H1 (cell line): ENCODE measurements at regions not wholly inside any gene's neighbourhood (a gene's known extent, or its start where the extent isn't known, plus 50 kb on each side); places are given as distances from the start of the nearest gene placed in this dataset.

Experiments
- CTCF ChIA-PET: fragments of 300-600 bp; sonication (Branson Sonifier 250); formaldehyde crosslinking; loops from one replicate; lab custom pipeline; 2021; ENCODE audit not compliant: partially characterized antibody; lab: Charles Lee
- POLR2A ChIA-PET: fragments of 300-600 bp; sonication (Branson Sonifier 250); formaldehyde crosslinking; loops from one replicate; lab custom pipeline; 2021; ENCODE audit warnings: inconsistent platforms; ENCODE audit not compliant: partially characterized antibody; lab: Charles Lee
- DNase-seq, 2 experiments: peaks; one replicate each; pipeline versions ENCODE4 v3.0.0 to v3.0.0-alpha.2; 2010 to 2022; ENCODE audit warnings: low spot score in 2 of 2, low read depth in 1 of 2, mixed read lengths in 1 of 2
- FAIRE-seq: peaks from 2 replicates; lab custom pipeline; 2011; peaks lifted over from hg19 to GRCh38; lab: Jason Lieb, UNC
- H2AFZ ChIP-seq: 2 replicates; pipeline ENCODE4 v1.8.1; 2012; ENCODE audit warnings: low read length, inconsistent platforms
- H2AK5ac ChIP-seq: 2 replicates; pipeline ENCODE4 v1.6.1; 2013; ENCODE audit warnings: low read depth, low read length
- H2BK120ac ChIP-seq: replicated peaks from 2 replicates; pipeline ENCODE3; 2013; ENCODE audit warnings: low read depth, low read length, inconsistent platforms
- H2BK12ac ChIP-seq: 2 replicates; pipeline ENCODE4 v1.6.1; 2013; ENCODE audit warnings: low read depth, low read length
- H2BK15ac ChIP-seq: 2 replicates; pipeline ENCODE4 v1.6.1; 2013; ENCODE audit warnings: low read length
- H2BK20ac ChIP-seq: 2 replicates; pipeline ENCODE4 v1.6.1; 2013; ENCODE audit warnings: low read length
- H2BK5ac ChIP-seq: 2 replicates; pipeline ENCODE4 v1.6.1; 2013; ENCODE audit warnings: low read depth, low read length
- H3K14ac ChIP-seq: 2 replicates; pipeline ENCODE4 v1.6.1; 2013; ENCODE audit warnings: inconsistent platforms; ENCODE audit not compliant: insufficient read length
- H3K18ac ChIP-seq: 2 replicates; pipeline ENCODE4 v1.6.1; 2013; ENCODE audit warnings: low read length; ENCODE audit errors: extremely low read depth
- H3K23ac ChIP-seq: 2 replicates; pipeline ENCODE4 v1.6.1; 2013; ENCODE audit warnings: inconsistent platforms; ENCODE audit not compliant: insufficient read length
- H3K23me2 ChIP-seq: 2 replicates; pipeline ENCODE4 v1.6.1; 2013; ENCODE audit warnings: low read depth, low read length
- H3K27ac ChIP-seq: 2 replicates; pipeline ENCODE4 v1.6.1; 2011; ENCODE audit warnings: low read depth, low read length, inconsistent platforms
- H3K27me3 ChIP-seq, 4 experiments: replicated peaks in 1 of 4; 1 replicate in 1 of 4; 2 replicates in 3 of 4; pipeline versions ENCODE4 v1.6.1 to v1.8.1; 2011 to 2013; ENCODE audit warnings: low read length in 3 of 4, mild to moderate bottlenecking in 3 of 4, inconsistent platforms in 2 of 4, mixed read lengths in 2 of 4, moderate library complexity in 1 of 4; ENCODE audit not compliant: control insufficient read depth in 3 of 4, insufficient read depth in 3 of 4; ENCODE audit errors: extremely low read depth in 1 of 4
- H3K36me3 ChIP-seq, 4 experiments: 2 replicates each; pipeline versions ENCODE4 v1.6.1 to v1.8.1; 2011 to 2013; ENCODE audit warnings: mild to moderate bottlenecking in 4 of 4, low read length in 3 of 4, moderate library complexity in 2 of 4, control low read depth in 1 of 4, inconsistent platforms in 1 of 4; ENCODE audit not compliant: insufficient read depth in 4 of 4, control insufficient read depth in 2 of 4
- H3K4ac ChIP-seq: replicated peaks from 2 replicates; pipeline ENCODE3; 2013; ENCODE audit warnings: low read length, low read depth, mixed read lengths, inconsistent platforms; ENCODE audit not compliant: insufficient read length
- H3K4me1 ChIP-seq, 4 experiments: replicated peaks in 1 of 4; 1 replicate in 1 of 4; 2 replicates in 3 of 4; pipeline versions ENCODE4 v1.6.1 to v1.8.1; 2011 to 2013; ENCODE audit warnings: low read length in 3 of 4, inconsistent platforms in 2 of 4, mixed read lengths in 1 of 4; ENCODE audit not compliant: insufficient read depth in 4 of 4, control insufficient read depth in 3 of 4
- H3K4me2 ChIP-seq, 2 experiments: 2 replicates each; pipeline versions ENCODE4 v1.6.1 to v1.8.1; 2011 to 2013; ENCODE audit warnings: low read depth in 2 of 2, low read length in 2 of 2, control low read depth in 1 of 2, inconsistent platforms in 1 of 2, mild to moderate bottlenecking in 1 of 2; ENCODE audit not compliant: insufficient read depth in 1 of 2
- H3K4me3 ChIP-seq, 4 experiments: fragments of 200-600, 300-600 bp in 1 of 4; sonication (generic), shearing (Covaris generic), sonication (Bioruptor Twin) in 1 of 4; 2 replicates each; pipeline versions ENCODE4 v1.5.1 to v1.8.1; 2011 to 2016; ENCODE audit warnings: low read length in 4 of 4, low read depth in 3 of 4, control low read depth in 2 of 4, inconsistent platforms in 2 of 4, mild to moderate bottlenecking in 2 of 4, mixed read lengths in 1 of 4, moderate library complexity in 1 of 4; ENCODE audit not compliant: insufficient read depth in 2 of 4; ENCODE audit errors: extremely low read depth in 1 of 4
- H3K56ac ChIP-seq: replicated peaks from 2 replicates; pipeline ENCODE3; 2013; ENCODE audit warnings: low read depth, mild to moderate bottlenecking, mixed read lengths, low read length, inconsistent platforms; ENCODE audit not compliant: insufficient read length
- H3K79me1 ChIP-seq: 2 replicates; pipeline ENCODE4 v1.6.1; 2013; ENCODE audit warnings: low read depth, low read length, control low read depth
- H3K79me2 ChIP-seq, 2 experiments: 2 replicates each; pipeline versions ENCODE4 v1.6.1 to v1.8.1; 2012 to 2013; ENCODE audit warnings: low read length in 2 of 2, mild to moderate bottlenecking in 2 of 2, inconsistent platforms in 1 of 2; ENCODE audit not compliant: insufficient read depth in 2 of 2, control insufficient read depth in 1 of 2
- H3K9ac ChIP-seq, 4 experiments: replicated peaks in 1 of 4; 1 replicate in 1 of 4; 2 replicates in 3 of 4; pipeline versions ENCODE4 v1.6.1 to v1.8.1; 2011 to 2013; ENCODE audit warnings: low read depth in 3 of 4, low read length in 3 of 4, control low read depth in 2 of 4, mild to moderate bottlenecking in 2 of 4, moderate library complexity in 2 of 4, inconsistent platforms in 1 of 4; ENCODE audit errors: extremely low read depth in 1 of 4
- H3K9me3 ChIP-seq, 2 experiments: 2 replicates each; pipeline versions ENCODE4 v1.6.1 to v1.8.1; 2012 to 2013; ENCODE audit warnings: mild to moderate bottlenecking in 2 of 2, moderate library complexity in 2 of 2, control low read depth in 1 of 2, inconsistent platforms in 1 of 2, low read depth in 1 of 2, low read length in 1 of 2, mixed read lengths in 1 of 2; ENCODE audit not compliant: insufficient read depth in 2 of 2
- H4K20me1 ChIP-seq, 2 experiments: replicated peaks in 1 of 2; 2 replicates each; pipeline versions ENCODE3 to v1.8.1; 2011 to 2013; ENCODE audit warnings: inconsistent platforms in 2 of 2, low read length in 2 of 2, mild to moderate bottlenecking in 1 of 2; ENCODE audit not compliant: insufficient read depth in 2 of 2, control insufficient read depth in 1 of 2
- H4K5ac ChIP-seq: 2 replicates; pipeline ENCODE4 v1.6.1; 2013; ENCODE audit warnings: low read length, low read depth, mixed read lengths, inconsistent platforms; ENCODE audit not compliant: insufficient read length
- H4K8ac ChIP-seq: 2 replicates; pipeline ENCODE4 v1.8.0; 2013; ENCODE audit warnings: mild to moderate bottlenecking, moderate library complexity, low read length, inconsistent platforms; ENCODE audit not compliant: insufficient read depth; ENCODE audit errors: extremely low read depth
- H4K91ac ChIP-seq: replicated peaks from 2 replicates; pipeline ENCODE3; 2013; ENCODE audit warnings: low read length, mixed read lengths, inconsistent platforms; ENCODE audit not compliant: insufficient read length
- KDM1A ChIP-seq: fragments of 200-600, 300-600 bp; sonication (generic); IDR thresholded peaks from 2 replicates; pipeline ENCODE4 v1.7.1; 2016; ENCODE audit warnings: mild to moderate bottlenecking, low read length, borderline replicate concordance
- PHF8 ChIP-seq: fragments of 200-600 bp; sonication (generic); conservative IDR thresholded peaks from 2 replicates; pipeline ENCODE4 v1.7.1; 2012; ENCODE audit warnings: low read depth, mild to moderate bottlenecking, inconsistent platforms, low read length, moderate library complexity
- POLR2AphosphoS5 ChIP-seq: IDR thresholded peaks from 2 replicates; pipeline ENCODE4 v1.6.1; 2011; ENCODE audit warnings: low read depth, low read length
- WGBS, 2 experiments: shearing (Covaris generic) in 1 of 2; methylation state at CpG; one replicate each; pipeline versions ENCODE4 v1.1.6 to v1.1.7; 2013 to 2015; ENCODE audit warnings: low lambda C conversion rate in 2 of 2, mixed read lengths in 2 of 2, inconsistent platforms in 1 of 2, low coverage in 1 of 2, missing lambda C conversion rate in 1 of 2; ENCODE audit not compliant: insufficient replicate concordance in 2 of 2, insufficient coverage in 1 of 2, insufficient read length in 1 of 2; ENCODE audit errors: extremely low coverage in 1 of 2, missing lambda C conversion rate in 1 of 2; 5-methylcytosine and 5-hydroxymethylcytosine counted together

- Histone ChIP-seq H3K18ac (no peak overlapping the region), H4K8ac (no peak overlapping the region), H2BK12ac (no peak overlapping the region), H4K91ac (no peak overlapping the region), H3K36me3 (no peaks in the 10 kb centered on the region), H3K79me1 (no peaks in the 10 kb centered on the region), H3K4ac (no peak overlapping the region), H3K27ac (no peak overlapping the region), H3K9me3 (no peaks in the 10 kb centered on the region), H2BK15ac (no peak overlapping the region), H3K4me3 (no peak overlapping the region), H3K9ac (no peak overlapping the region), H3K23me2 (no peaks in the 10 kb centered on the region; the same call in 1 of the 2 replicates), H3K79me2 (no peaks in the 10 kb centered on the region), H2BK5ac (no peak overlapping the region), H3K4me2 (no peak overlapping the region), H4K5ac (no peak overlapping the region), H2BK120ac (no peak overlapping the region), H3K27me3 (no peaks in the 10 kb centered on the region), H3K4me1 (peaks cover 0 to 5% (median 1%) of the 10 kb centered on the region in 4 experiments; a peak in 4 of 7 replicates), H3K56ac (no peak overlapping the region), H2AFZ (no peak overlapping the region), H2AK5ac (no peak overlapping the region), H3K23ac (no peak overlapping the region), H3K14ac (no peak overlapping the region), H4K20me1 (no peaks in the 10 kb centered on the region), H2BK20ac (no peak overlapping the region)
- 77% methylated on average over 3 of the region's 3 CpGs; no CpG with 5 or more reads in 1 of the 2 experiments for WGBS, 2 experiments
- ChIA-PET CTCF (interaction anchor here (0.9 to 1.0 kb wide), 2 partner anchors 11 to 15 kb away, joined by 3 to 4 read pairs; no protein-coding TSS in a partner anchor), POLR2A (no interaction called here)
- TF ChIP-seq POLR2AphosphoS5 (no peak), PHF8 (no peak), KDM1A (no peak)
- FAIRE-seq (no peak), DNase-seq (no peak)
These were observed 93.6 kb downstream of the RPLP1 start for GRCh38 chr15:69546182-69546581.
